Keratinocyte (primary cell): ENCODE measurements at regions not wholly inside any gene's neighbourhood (a gene's known extent, or its start where the extent isn't known, plus 50 kb on each side); places are given as distances from the start of the nearest gene placed in this dataset.

Experiments used
- CTCF ChIP-seq, 3 experiments: IDR thresholded peaks in 1 of 3; conservative IDR thresholded peaks in 1 of 3; optimal IDR thresholded peaks in 1 of 3; 2 replicates in 2 of 3; 3 replicates in 1 of 3; pipeline versions ENCODE3 to v1.5.1; 2011; ENCODE audit warnings: low read length in 3 of 3, mild to moderate bottlenecking in 3 of 3, moderate library complexity in 2 of 3, control low read depth in 1 of 3, inconsistent platforms in 1 of 3; ENCODE audit not compliant: insufficient read depth in 2 of 3; ENCODE audit errors: extremely low read depth in 1 of 3
- EZH2 ChIP-seq: IDR thresholded peaks from one replicate; pipeline ENCODE4 v1.6.1; 2012; ENCODE audit warnings: inconsistent platforms, mild to moderate bottlenecking, low read length, moderate library complexity

GRCh38 chr20:10928841-10929421, 255.1 kb upstream of the JAG1 start:
- TF ChIP-seq EZH2 (no peak), CTCF (optimal IDR thresholded peaks at IDR 0.05 in 1 of 3, IDR thresholded peaks at IDR 0.05 in 1 of 3, conservative IDR thresholded peaks at IDR 0.05 in 1 of 3; ENCODE audit: extremely low read depth in 1 of 3, insufficient read depth in 2 of 3, low read length in 3 of 3) (no peak)
